ENCODE measurements at regions not wholly inside any gene's neighbourhood (a gene's known extent, or its start where the extent isn't known, plus 50 kb on each side); places are given as distances from the start of the nearest gene placed in this dataset.

GRCh38 chr11:29272019-29272654, 744.7 kb downstream of the KCNA4 start:
- TF ChIP-seq CTCF (IDR thresholded peaks at IDR 0.05; ENCODE audit: low read depth, low read length, poor library complexity, severe bottlenecking) (no peak), EZH2phosphoT487 (IDR thresholded peaks at IDR 0.05; ENCODE audit: borderline replicate concordance, low read length) (no peak)

Measured in DOHH2 (cell line).